NCI-H1694 treated with DMSO at 0.1 percent for 48 hours (cell line): ENCODE measurements at regions not wholly inside any gene's neighbourhood (a gene's known extent, or its start where the extent isn't known, plus 50 kb on each side); places are given as distances from the start of the nearest gene placed in this dataset.

Source experiments
- DNase-seq: peaks from one replicate; lab custom pipeline; 2025; lab: John Stamatoyannopoulos, UW

DNA sequence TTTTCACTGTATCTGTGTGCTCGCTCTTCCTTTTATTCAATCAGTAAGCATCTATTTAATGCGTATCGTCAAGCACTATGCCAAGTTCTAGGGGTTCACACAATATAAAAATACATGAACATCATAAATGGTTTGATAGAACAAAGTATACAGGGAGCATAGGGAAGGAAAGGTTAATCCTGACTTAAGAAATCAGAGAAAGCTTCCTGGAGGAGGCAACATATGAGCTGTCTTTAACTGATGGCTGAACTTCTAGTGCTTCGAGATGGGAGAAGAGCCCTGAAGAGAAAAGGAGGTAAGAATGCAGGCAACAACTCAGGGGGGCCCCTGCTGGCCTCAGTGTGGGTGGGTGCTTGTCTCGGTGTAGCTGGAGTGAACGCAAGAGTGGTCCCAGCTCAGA, 63.6 kb upstream of the GALNT2 start:
- no peak for DNase-seq

DNA sequence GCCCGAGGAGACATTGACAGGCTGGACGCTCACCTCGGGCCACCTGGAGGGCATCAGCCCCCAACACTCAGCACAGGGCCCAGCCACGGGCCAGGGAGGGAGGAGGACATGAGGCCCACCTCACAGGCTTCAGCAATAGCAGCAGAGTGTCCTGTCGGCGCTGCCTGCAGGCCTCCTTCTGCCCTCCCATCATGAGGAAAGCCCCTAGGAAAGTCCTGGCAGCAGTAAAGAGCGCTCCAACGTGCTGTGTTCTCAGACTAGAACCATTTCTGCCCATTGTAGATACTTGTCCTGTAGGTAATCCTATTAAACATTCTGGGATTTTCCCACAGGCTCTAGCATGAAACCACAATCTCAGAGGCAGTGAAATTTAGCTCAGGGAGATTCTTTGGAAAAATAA, 62.0 kb upstream of the GALNT2 start:
- DNase-seq, result no peak

GRCh38 chr1:230008721-230009120, 58.3 kb upstream of the GALNT2 start:
- no peak for DNase-seq

- DNase-seq, result no peak
Measured at GRCh38 chr1:230009611-230010313, 57.3 kb upstream of the GALNT2 start.

- no peak for DNase-seq
Measured at GRCh38 chr1:230010603-230011332, 56.3 kb upstream of the GALNT2 start.

- DNase-seq, result no peak
Measured at GRCh38 chr1:230011333-230012092, 55.5 kb upstream of the GALNT2 start.

DNA sequence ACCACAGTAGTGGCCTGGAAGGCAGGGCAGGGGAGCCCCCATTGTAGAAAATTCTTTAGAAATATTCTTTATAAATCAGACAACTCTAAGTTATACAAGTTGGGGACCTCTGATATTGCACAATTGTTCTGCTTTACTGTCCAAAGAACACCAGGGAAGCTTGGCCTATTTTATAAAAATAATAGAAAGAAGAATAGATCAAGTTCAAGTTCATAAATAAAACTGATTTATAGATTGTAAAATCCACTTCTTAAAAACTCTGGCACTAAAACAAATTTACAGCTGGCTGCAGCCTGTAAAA, 55.0 kb upstream of the GALNT2 start:
- no peak for DNase-seq

DNA sequence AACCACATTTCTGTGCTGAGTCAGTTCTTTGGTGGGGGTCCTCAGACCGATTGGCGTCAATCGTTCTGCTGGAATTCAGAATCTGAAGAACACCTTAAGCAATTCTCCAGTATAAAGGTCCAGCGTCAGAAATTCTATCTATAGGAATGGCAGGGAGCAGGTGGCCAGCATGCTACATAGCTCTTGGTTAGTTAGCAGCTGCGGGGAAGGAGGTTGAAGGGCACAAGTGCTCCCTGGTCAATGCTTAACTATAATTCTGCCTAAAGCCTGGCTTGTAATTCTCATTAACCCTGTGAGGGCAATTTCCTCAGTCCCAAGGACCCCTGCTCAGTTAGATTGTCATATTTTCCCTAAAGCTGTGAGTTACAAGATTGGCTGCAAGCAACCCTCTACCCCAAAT, 54.3 kb upstream of the GALNT2 start:
- no peak for DNase-seq

- DNase-seq, result no peak
Measured at GRCh38 chr1:230016159-230016558, 50.9 kb upstream of the GALNT2 start.
